CD4-positive, CD25-positive, alpha-beta regulatory T cell (primary cell): ENCODE measurements at regions not wholly inside any gene's neighbourhood (a gene's known extent, or its start where the extent isn't known, plus 50 kb on each side); places are given as distances from the start of the nearest gene placed in this dataset.
"Not testable (repeated sequence)": the region's sequence is repeated elsewhere in the genome, so short reads cannot be mapped to it uniquely, and the experiment has no call there.

ENCODE experiments used
- ATAC-seq, 2 donors: fragments of 150-1000 bp; cut with Tn5 transposase; one replicate each; pipeline ENCODE4 v1.10.0; 2021; ENCODE audit warnings: low read depth in 2 of 2, moderate number of reproducible peaks in 2 of 2, moderate library complexity in 1 of 2
- DNase-seq, 3 donors: peaks; one replicate each; pipeline versions ENCODE4 v3.0.0 to v3.0.0-alpha.2; 2012 to 2022; ENCODE audit warnings: mixed read lengths in 1 of 3
- H3K27ac ChIP-seq: one replicate; pipeline ENCODE4 v1.7.0; 2013; ENCODE audit warnings: mild to moderate bottlenecking, low read length; ENCODE audit not compliant: insufficient read depth, poor library complexity, severe bottlenecking
- H3K27me3 ChIP-seq: one replicate; pipeline ENCODE4 v1.7.0; 2013; ENCODE audit warnings: low read length; ENCODE audit not compliant: control insufficient read depth, insufficient read depth
- H3K36me3 ChIP-seq: one replicate; pipeline ENCODE4 v1.7.0; 2013; ENCODE audit warnings: mild to moderate bottlenecking, low read length, moderate library complexity; ENCODE audit not compliant: control insufficient read depth, insufficient read depth
- H3K4me1 ChIP-seq: 2 replicates; pipeline ENCODE4 v1.7.0; 2013; ENCODE audit warnings: mild to moderate bottlenecking, low read length; ENCODE audit not compliant: insufficient read depth, control insufficient read depth, poor library complexity, severe bottlenecking
- H3K4me3 ChIP-seq: one replicate; pipeline ENCODE4 v1.7.0; 2013; ENCODE audit warnings: low read depth, mild to moderate bottlenecking, low read length, moderate library complexity
- H3K9me3 ChIP-seq, 2 experiments: 1 replicate in 1 of 2; 2 replicates in 1 of 2; pipeline ENCODE4 v1.7.0; 2013; ENCODE audit warnings: low read length in 2 of 2, mild to moderate bottlenecking in 1 of 2, moderate library complexity in 1 of 2; ENCODE audit not compliant: control insufficient read depth in 2 of 2
- H3K27ac Mint-ChIP-seq, 3 donors: one replicate each; pipeline ENCODE4 v1.8.0; 2020 to 2022; ENCODE audit warnings: mild to moderate bottlenecking in 3 of 3, mixed read lengths in 3 of 3, moderate library complexity in 2 of 3
- H3K27me3 Mint-ChIP-seq: one replicate; pipeline ENCODE4 v1.8.0; 2022; ENCODE audit warnings: mild to moderate bottlenecking, mixed read lengths
- H3K36me3 Mint-ChIP-seq: one replicate; pipeline ENCODE4 v1.8.0; 2020; ENCODE audit warnings: mixed read lengths
- H3K4me1 Mint-ChIP-seq, 4 donors: one replicate each; pipeline ENCODE4 v1.8.0; 2020 to 2022; ENCODE audit warnings: mixed read lengths in 4 of 4, mild to moderate bottlenecking in 1 of 4
- H3K4me3 Mint-ChIP-seq, 4 donors: one replicate each; pipeline ENCODE4 v1.8.0; 2020 to 2022; ENCODE audit warnings: mild to moderate bottlenecking in 4 of 4, mixed read lengths in 4 of 4, moderate library complexity in 3 of 4
- H3K9me3 Mint-ChIP-seq, 7 donors: one replicate each; pipeline ENCODE4 v1.8.0; 2020 to 2022; ENCODE audit warnings: mixed read lengths in 7 of 7, mild to moderate bottlenecking in 3 of 7, moderate library complexity in 2 of 7

GRCh38 chr1:222470252-222470805, 77.6 kb downstream of the HHIPL2 start:
- H3K27me3 Mint-ChIP-seq, H3K4me1 Mint-ChIP-seq, H3K27ac ChIP-seq, H3K9me3 ChIP-seq, H3K36me3 Mint-ChIP-seq, H3K4me3 Mint-ChIP-seq, DNase-seq, H3K36me3 ChIP-seq, H3K27ac Mint-ChIP-seq, H3K4me1 ChIP-seq, H3K4me3 ChIP-seq, ATAC-seq, H3K27me3 ChIP-seq, H3K9me3 Mint-ChIP-seq: not testable (repeated sequence)

GRCh38 chr1:222466150-222466865, 81.6 kb downstream of the HHIPL2 start:
- Histone ChIP-seq H3K36me3 (no peaks in the 10 kb centered on the region), H3K27me3 (peaks cover 5% of the 10 kb centered on the region), H3K9me3 (no peaks in the 10 kb centered on the region), H3K4me1 (peaks cover 11% of the 10 kb centered on the region), H3K4me3 (no peak overlapping the region), H3K27ac (no peak overlapping the region)
- ATAC-seq: no peak
- H3K27me3 Mint-ChIP-seq: peaks cover 4% of the 10 kb centered on the region
- peak overlapping the region in 2 of 4 donors; percentile 41 to 62 for H3K4me3 Mint-ChIP-seq
- peak overlapping the region in 2 of 3 donors; percentile 32 to 84 for H3K27ac Mint-ChIP-seq
- peaks cover 0 to 12% (median 6%) of the 10 kb centered on the region in 4 donors for H3K4me1 Mint-ChIP-seq
- no peak for DNase-seq
- H3K36me3 Mint-ChIP-seq: no peaks in the 10 kb centered on the region
- H3K9me3 Mint-ChIP-seq: peaks cover 0 to 4% (median 0%) of the 10 kb centered on the region in 7 donors

DNA sequence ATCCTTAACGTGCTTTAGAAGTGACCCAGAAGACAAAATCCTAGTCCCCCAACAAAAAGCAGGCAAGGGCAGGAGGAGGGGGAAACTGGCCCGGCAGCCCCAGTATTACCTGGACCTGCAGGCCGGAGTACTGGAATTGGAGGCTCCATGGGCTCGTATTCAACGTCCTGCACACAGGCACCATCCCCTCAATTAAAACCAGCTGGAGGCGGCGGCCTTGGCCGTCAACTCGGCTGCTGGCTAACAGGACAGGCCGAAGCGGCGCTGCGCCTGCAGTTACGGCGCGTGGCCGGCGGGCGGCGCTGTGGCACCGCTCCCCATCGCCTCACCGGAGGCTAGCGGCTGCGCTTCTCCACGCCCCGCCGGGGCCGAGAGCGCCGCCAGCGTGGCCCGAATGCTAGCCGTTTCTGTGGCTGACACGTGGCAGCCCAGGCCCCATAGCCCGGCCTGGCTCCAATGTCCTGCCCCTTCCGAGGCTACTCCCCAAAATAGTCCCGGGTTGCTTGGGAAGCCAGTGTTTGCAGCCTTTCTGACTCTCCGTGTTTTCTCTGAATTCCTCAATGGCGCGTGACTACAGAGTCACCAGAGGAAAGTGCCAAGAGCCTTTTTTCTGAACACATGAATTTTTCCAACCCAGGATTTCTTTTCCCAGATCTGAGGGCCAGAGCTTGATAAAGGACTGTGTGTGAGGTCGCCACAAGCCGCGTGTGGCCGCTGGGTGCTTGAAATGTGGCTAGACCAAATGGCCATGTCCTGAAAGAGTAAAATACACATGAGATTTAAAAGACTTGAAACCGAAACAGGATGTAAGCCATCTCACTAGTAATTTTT, 82.5 kb downstream of the HHIPL2 start:
- H3K27me3 ChIP-seq: peaks cover 5% of the 10 kb centered on the region
- peaks cover 11% of the 10 kb centered on the region for H3K4me1 ChIP-seq
- peak overlapping the region; percentile 70 for H3K4me3 ChIP-seq
- DNase-seq (peak; percentile 56 to 77 (median 77)), ATAC-seq (peak; percentile 92 to 94)
- no peaks in the 10 kb centered on the region for H3K36me3 Mint-ChIP-seq
- peaks cover 4% of the 10 kb centered on the region for H3K27me3 Mint-ChIP-seq
- H3K4me1 Mint-ChIP-seq: peaks cover 0 to 12% (median 6%) of the 10 kb centered on the region in 4 donors
- H3K27ac Mint-ChIP-seq: peak overlapping the region; percentile 73 to 95 (median 84)
- no peaks in the 10 kb centered on the region for H3K9me3 ChIP-seq
- peaks cover 0 to 4% (median 0%) of the 10 kb centered on the region in 7 donors for H3K9me3 Mint-ChIP-seq
- no peak overlapping the region for H3K27ac ChIP-seq
- no peaks in the 10 kb centered on the region for H3K36me3 ChIP-seq
- peak overlapping the region; percentile 62 to 91 (median 88) for H3K4me3 Mint-ChIP-seq

DNA sequence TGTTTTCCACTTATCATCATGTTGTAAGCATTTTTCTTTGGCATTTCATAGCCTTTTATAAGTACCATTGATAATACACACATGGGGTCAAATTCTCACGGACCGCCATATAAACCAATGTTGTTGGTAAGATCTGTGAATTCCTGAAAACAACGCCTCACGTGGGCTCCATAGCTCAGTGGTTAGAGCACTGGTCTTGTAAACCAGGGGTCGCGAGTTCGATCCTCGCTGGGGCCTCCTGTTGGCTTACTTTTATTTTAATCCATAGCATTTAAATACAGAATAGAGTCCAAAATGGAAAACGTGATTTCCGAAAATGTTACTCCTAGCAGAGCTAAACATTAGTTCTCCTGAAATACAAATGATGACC, 83.1 kb downstream of the HHIPL2 start:
- Histone ChIP-seq H3K27ac (no peak overlapping the region), H3K4me1 (peaks cover 11% of the 10 kb centered on the region), H3K36me3 (no peaks in the 10 kb centered on the region), H3K9me3 (no peaks in the 10 kb centered on the region), H3K27me3 (peaks cover 5% of the 10 kb centered on the region), H3K4me3 (peak overlapping the region; percentile 38)
- H3K4me1 Mint-ChIP-seq: peaks cover 0 to 12% (median 6%) of the 10 kb centered on the region in 4 donors
- H3K27me3 Mint-ChIP-seq: peaks cover 6% of the 10 kb centered on the region
- ATAC-seq (peak in 1 of 2 donors; percentile 10), DNase-seq (peak; percentile 13 to 55 (median 54))
- H3K4me3 Mint-ChIP-seq: peak overlapping the region; percentile 47 to 89 (median 64)
- peak overlapping the region; percentile 55 to 95 (median 84) for H3K27ac Mint-ChIP-seq
- H3K9me3 Mint-ChIP-seq: peaks cover 0 to 4% (median 0%) of the 10 kb centered on the region in 7 donors
- no peaks in the 10 kb centered on the region for H3K36me3 Mint-ChIP-seq

- no peaks in the 10 kb centered on the region for H3K36me3 ChIP-seq
- DNase-seq (no peak), ATAC-seq (no peak)
- peaks cover 5% of the 10 kb centered on the region for H3K27me3 ChIP-seq
- peaks cover 0 to under 1% of the 10 kb centered on the region in 2 experiments for H3K9me3 ChIP-seq
- Mint-ChIP-seq H3K27me3 (peaks cover 10% of the 10 kb centered on the region), H3K4me1 (peaks cover 0 to 12% (median 6%) of the 10 kb centered on the region in 4 donors), H3K36me3 (no peaks in the 10 kb centered on the region), H3K27ac (no peak overlapping the region), H3K9me3 (peaks cover 0 to 8% (median 0%) of the 10 kb centered on the region in 7 donors), H3K4me3 (peak overlapping the region in 1 of 4 donors; percentile 31)
- H3K4me1 ChIP-seq: peaks cover 11% of the 10 kb centered on the region
- H3K27ac ChIP-seq: no peak overlapping the region
- H3K4me3 ChIP-seq: no peak overlapping the region
These were observed 84.7 kb downstream of the HHIPL2 start for GRCh38 chr1:222463059-222463730.

DNA sequence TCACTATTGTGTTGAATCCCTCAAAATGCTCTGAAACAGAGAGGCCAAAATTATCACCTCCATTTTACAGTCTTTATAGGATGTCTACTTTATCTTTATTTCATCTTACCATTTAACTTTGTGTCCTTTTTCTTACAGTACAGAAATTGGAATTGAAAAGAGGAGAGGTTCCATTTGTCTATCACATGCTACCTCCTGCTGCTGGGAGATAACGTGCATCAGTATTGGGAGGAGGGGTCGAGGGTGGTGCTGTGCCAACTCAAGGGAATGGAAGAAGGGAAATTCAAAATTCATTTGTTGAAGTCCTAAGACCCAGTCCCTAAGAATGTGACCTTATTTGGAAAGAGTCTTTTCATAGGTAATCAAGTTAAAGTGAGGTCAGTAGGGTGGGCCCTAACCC, 85.3 kb downstream of the HHIPL2 start:
- Histone ChIP-seq H3K4me3 (no peak overlapping the region), H3K4me1 (peaks cover 11% of the 10 kb centered on the region), H3K27me3 (peaks cover 5% of the 10 kb centered on the region), H3K27ac (no peak overlapping the region), H3K36me3 (no peaks in the 10 kb centered on the region), H3K9me3 (peaks cover under 1 to 7% of the 10 kb centered on the region in 2 experiments)
- ATAC-seq (no peak), DNase-seq (no peak)
- Mint-ChIP-seq H3K27me3 (peaks cover 10% of the 10 kb centered on the region), H3K4me3 (no peak overlapping the region), H3K36me3 (peaks cover under 1% of the 10 kb centered on the region), H3K4me1 (peaks cover 0 to 12% (median 6%) of the 10 kb centered on the region in 4 donors), H3K9me3 (peaks cover 0 to 9% (median 0%) of the 10 kb centered on the region in 7 donors), H3K27ac (no peak overlapping the region)

GRCh38 chr1:222461941-222462340, 86.0 kb downstream of the HHIPL2 start:
- peaks cover 7% of the 10 kb centered on the region for H3K36me3 Mint-ChIP-seq
- peaks cover 11% of the 10 kb centered on the region for H3K4me1 ChIP-seq
- peaks cover 5% of the 10 kb centered on the region for H3K27me3 ChIP-seq
- no peak for ATAC-seq
- H3K4me3 Mint-ChIP-seq: no peak overlapping the region
- no peaks in the 10 kb centered on the region for H3K36me3 ChIP-seq
- peaks cover 0 to 12% (median 6%) of the 10 kb centered on the region in 4 donors for H3K4me1 Mint-ChIP-seq
- DNase-seq: no peak
- peaks cover 15% of the 10 kb centered on the region for H3K27me3 Mint-ChIP-seq
- H3K9me3 ChIP-seq: peaks cover 5 to 13% of the 10 kb centered on the region in 2 experiments
- H3K9me3 Mint-ChIP-seq: peaks cover 0 to 15% (median 4%) of the 10 kb centered on the region in 7 donors
- H3K4me3 ChIP-seq: no peak overlapping the region
- peak overlapping the region in 1 of 3 donors; percentile 7 for H3K27ac Mint-ChIP-seq
- no peak overlapping the region for H3K27ac ChIP-seq
